ENCODE measurements at regions not wholly inside any gene's neighbourhood (a gene's known extent, or its start where the extent isn't known, plus 50 kb on each side); places are given as distances from the start of the nearest gene placed in this dataset.

GRCh38 chr6:24019830-24020229 lies 106.2 kb upstream of the NRSN1 start:
- no peak for TF ChIP-seq CTCF (IDR thresholded peaks at IDR 0.05 in 2 of 3, conservative IDR thresholded peaks at IDR 0.05 in 1 of 3; ENCODE audit: borderline replicate concordance in 1 of 3, insufficient read depth in 1 of 3, low read depth in 2 of 3, low read length in 2 of 3)
- TF ChIP-seq, protein P1, sequence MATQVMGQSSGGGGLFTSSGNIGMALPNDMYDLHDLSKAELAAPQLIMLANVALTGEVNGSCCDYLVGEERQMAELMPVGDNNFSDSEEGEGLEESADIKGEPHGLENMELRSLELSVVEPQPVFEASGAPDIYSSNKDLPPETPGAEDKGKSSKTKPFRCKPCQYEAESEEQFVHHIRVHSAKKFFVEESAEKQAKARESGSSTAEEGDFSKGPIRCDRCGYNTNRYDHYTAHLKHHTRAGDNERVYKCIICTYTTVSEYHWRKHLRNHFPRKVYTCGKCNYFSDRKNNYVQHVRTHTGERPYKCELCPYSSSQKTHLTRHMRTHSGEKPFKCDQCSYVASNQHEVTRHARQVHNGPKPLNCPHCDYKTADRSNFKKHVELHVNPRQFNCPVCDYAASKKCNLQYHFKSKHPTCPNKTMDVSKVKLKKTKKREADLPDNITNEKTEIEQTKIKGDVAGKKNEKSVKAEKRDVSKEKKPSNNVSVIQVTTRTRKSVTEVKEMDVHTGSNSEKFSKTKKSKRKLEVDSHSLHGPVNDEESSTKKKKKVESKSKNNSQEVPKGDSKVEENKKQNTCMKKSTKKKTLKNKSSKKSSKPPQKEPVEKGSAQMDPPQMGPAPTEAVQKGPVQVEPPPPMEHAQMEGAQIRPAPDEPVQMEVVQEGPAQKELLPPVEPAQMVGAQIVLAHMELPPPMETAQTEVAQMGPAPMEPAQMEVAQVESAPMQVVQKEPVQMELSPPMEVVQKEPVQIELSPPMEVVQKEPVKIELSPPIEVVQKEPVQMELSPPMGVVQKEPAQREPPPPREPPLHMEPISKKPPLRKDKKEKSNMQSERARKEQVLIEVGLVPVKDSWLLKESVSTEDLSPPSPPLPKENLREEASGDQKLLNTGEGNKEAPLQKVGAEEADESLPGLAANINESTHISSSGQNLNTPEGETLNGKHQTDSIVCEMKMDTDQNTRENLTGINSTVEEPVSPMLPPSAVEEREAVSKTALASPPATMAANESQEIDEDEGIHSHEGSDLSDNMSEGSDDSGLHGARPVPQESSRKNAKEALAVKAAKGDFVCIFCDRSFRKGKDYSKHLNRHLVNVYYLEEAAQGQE (IDR thresholded peaks at IDR 0.05; ENCODE audit: low read depth) = no peak
- no peak for TF ChIP-seq RAD21 (IDR thresholded peaks at IDR 0.05; ENCODE audit: low read depth)
- TF ChIP-seq, protein P2, sequence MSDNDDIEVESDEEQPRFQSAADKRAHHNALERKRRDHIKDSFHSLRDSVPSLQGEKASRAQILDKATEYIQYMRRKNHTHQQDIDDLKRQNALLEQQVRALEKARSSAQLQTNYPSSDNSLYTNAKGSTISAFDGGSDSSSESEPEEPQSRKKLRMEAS (IDR thresholded peaks at IDR 0.05) = no peak
- TF ChIP-seq POLR2AphosphoS5 (IDR thresholded peaks at IDR 0.05; ENCODE audit: low read depth, low read length) = no peak
- TF ChIP-seq ELF1 (IDR thresholded peaks at IDR 0.05; ENCODE audit: borderline replicate concordance, low read depth) = no peak
- no peak for TF ChIP-seq TCF7L2 (IDR thresholded peaks at IDR 0.05; ENCODE audit: borderline replicate concordance, extremely low read depth, insufficient read depth, insufficient read length)
- no peak for TF ChIP-seq POLR2A (IDR thresholded peaks at IDR 0.05; ENCODE audit: borderline replicate concordance, extremely low read depth, insufficient read depth, insufficient read length)
- TF ChIP-seq EZH2 (IDR thresholded peaks at IDR 0.05) = no peak
- no peak for TF ChIP-seq JUND (IDR thresholded peaks at IDR 0.05)
- no peak for TF ChIP-seq ATF3 (IDR thresholded peaks at IDR 0.05)
